K562 (cell line): ENCODE measurements at regions not wholly inside any gene's neighbourhood (a gene's known extent, or its start where the extent isn't known, plus 50 kb on each side); places are given as distances from the start of the nearest gene placed in this dataset.

ENCODE experiments used
- CHAMP1 ChIP-seq: fragments of 450-650 bp; IDR thresholded peaks from 2 replicates; pipeline ENCODE4 v1.6.1; 2016; ENCODE audit warnings: mild to moderate bottlenecking
- SNRNP70 ChIP-seq: fragments of 200-400 bp; formaldehyde crosslinking; optimal IDR thresholded peaks from 2 replicates; pipeline ENCODE3; 2017; ENCODE audit warnings: low read depth, low read length
- STAT5B ChIP-seq: fragments of 250-450 bp; sonication (Bioruptor Pico); IDR thresholded peaks from 2 replicates; pipeline ENCODE4 v1.8.0; 2021; ENCODE audit warnings: mild to moderate bottlenecking, inconsistent platforms
- TFAP4 ChIP-seq: sonication (generic); formaldehyde crosslinking; IDR thresholded peaks from 2 replicates; pipeline ENCODE4 v1.8.0; 2022; ENCODE audit warnings: missing genetic modification reagents, mild to moderate bottlenecking, moderate library complexity, borderline replicate concordance
- TOE1 ChIP-seq, 2 experiments: fragments of 450-650 bp in 1 of 2; sonication (generic) in 1 of 2; formaldehyde crosslinking in 1 of 2; IDR thresholded peaks; 2 replicates each; pipeline versions ENCODE4 v1.7.1 to v1.8.0; 2016 to 2022; ENCODE audit warnings: borderline replicate concordance in 2 of 2, mild to moderate bottlenecking in 2 of 2, antibody characterized with exemption in 1 of 2, inconsistent platforms in 1 of 2, low read depth in 1 of 2, missing genetic modification reagents in 1 of 2, moderate library complexity in 1 of 2
- YY1 ChIP-seq, 3 experiments: IDR thresholded peaks; 2 replicates each; pipeline ENCODE4 v1.6.1; 2011; ENCODE audit warnings: low read length in 2 of 3, mild to moderate bottlenecking in 2 of 3, moderate library complexity in 2 of 3, borderline replicate concordance in 1 of 3, control low read depth in 1 of 3, low read depth in 1 of 3; ENCODE audit not compliant: insufficient read depth in 3 of 3, insufficient replicate concordance in 2 of 3, control insufficient read depth in 1 of 3, insufficient read length in 1 of 3; ENCODE audit errors: extremely low read depth in 1 of 3
- ZNF253 ChIP-seq: fragments of 250-450 bp; sonication (Bioruptor Pico); conservative IDR thresholded peaks from 2 replicates; pipeline ENCODE4 v1.6.1; 2021; ENCODE audit warnings: mild to moderate bottlenecking
- ZNF324 ChIP-seq: fragments of 250-450 bp; sonication (Bioruptor Pico); IDR thresholded peaks from 2 replicates; pipeline ENCODE4 v1.4.0; 2020; ENCODE audit warnings: mild to moderate bottlenecking
- TF ChIP-seq, protein P1 (sequence below): sonication (generic); formaldehyde crosslinking; IDR thresholded peaks from 2 replicates; pipeline ENCODE4 v1.8.1; 2023; ENCODE audit warnings: mild to moderate bottlenecking, missing genetic modification reagents
- TF ChIP-seq, protein P2 (sequence below): fragments of 450-650 bp; IDR thresholded peaks from 2 replicates; pipeline ENCODE4 v1.6.1; 2017; ENCODE audit warnings: antibody characterized with exemption, mild to moderate bottlenecking
- TF ChIP-seq, protein P3 (sequence below): fragments of 450-650 bp; IDR thresholded peaks from 2 replicates; pipeline ENCODE4 v1.6.1; 2017; ENCODE audit warnings: antibody characterized with exemption

DNA sequence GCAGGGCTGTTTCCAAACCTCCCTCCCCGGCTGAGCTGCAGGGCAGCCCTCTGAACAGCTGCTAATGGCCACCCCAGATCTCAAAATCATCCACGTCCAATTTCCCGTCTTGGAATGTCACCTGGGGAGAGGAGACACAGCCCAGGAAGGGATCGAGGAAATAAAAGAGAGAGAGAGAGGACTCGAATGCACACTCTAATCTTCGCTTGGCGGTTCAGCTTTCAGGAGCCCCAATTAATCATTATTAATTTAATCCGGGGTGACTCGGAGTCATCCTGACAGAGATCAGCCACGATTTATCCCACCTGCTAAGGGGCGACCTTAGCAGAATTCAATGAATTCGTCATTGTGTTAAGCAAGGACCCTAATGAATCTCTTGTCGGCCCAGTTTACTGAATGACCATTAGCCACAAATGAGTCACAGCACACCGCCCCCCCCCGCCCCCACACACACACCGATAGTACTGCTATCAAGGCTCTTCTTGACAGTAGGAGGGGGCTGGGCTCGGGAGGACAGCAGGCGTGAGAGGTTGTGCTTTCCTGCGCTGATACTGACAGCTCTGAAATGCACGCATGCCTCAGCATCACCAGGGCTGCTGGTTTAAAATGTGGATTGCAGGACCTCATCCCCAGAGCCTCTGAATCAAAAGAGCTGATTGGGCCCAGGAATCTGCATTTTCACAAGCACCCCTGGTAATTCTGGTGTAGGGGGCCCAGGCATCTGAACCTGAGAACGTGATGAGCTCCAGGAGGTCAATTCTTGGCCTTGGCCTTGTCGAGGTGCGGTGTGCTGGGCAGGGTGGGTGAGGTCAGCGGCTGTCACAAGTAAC, 190.0 kb upstream of the CIBAR2 start (continued):
- TF ChIP-seq CHAMP1 (no peak), SNRNP70 (no peak), STAT5B (CRISPR knock-in tag) (no peak), TFAP4 (CRISPR knock-in tag) (peak; percentile 84), TOE1 (IDR thresholded peaks at IDR 0.05; ENCODE audit: borderline replicate concordance) (peak; percentile 36; the same call in 1 of the 2 replicates), TOE1 (CRISPR knock-in tag; IDR thresholded peaks at IDR 0.05; ENCODE audit: borderline replicate concordance, low read depth) (0 out of 2 replicates have a peak, but pooled peaks have one; percentile 32), YY1 (IDR thresholded peaks at IDR 0.05; ENCODE audit: borderline replicate concordance in 1 of 3, control insufficient read depth in 1 of 3, extremely low read depth in 1 of 3, insufficient read depth in 3 of 3, insufficient read length in 1 of 3, insufficient replicate concordance in 2 of 3, low read depth in 1 of 3, low read length in 2 of 3) (peak in 1 of 3 experiments; percentile 46), ZNF324 (no peak), ZNF253 (CRISPR knock-in tag) (no peak)
- TF ChIP-seq, protein P1, sequence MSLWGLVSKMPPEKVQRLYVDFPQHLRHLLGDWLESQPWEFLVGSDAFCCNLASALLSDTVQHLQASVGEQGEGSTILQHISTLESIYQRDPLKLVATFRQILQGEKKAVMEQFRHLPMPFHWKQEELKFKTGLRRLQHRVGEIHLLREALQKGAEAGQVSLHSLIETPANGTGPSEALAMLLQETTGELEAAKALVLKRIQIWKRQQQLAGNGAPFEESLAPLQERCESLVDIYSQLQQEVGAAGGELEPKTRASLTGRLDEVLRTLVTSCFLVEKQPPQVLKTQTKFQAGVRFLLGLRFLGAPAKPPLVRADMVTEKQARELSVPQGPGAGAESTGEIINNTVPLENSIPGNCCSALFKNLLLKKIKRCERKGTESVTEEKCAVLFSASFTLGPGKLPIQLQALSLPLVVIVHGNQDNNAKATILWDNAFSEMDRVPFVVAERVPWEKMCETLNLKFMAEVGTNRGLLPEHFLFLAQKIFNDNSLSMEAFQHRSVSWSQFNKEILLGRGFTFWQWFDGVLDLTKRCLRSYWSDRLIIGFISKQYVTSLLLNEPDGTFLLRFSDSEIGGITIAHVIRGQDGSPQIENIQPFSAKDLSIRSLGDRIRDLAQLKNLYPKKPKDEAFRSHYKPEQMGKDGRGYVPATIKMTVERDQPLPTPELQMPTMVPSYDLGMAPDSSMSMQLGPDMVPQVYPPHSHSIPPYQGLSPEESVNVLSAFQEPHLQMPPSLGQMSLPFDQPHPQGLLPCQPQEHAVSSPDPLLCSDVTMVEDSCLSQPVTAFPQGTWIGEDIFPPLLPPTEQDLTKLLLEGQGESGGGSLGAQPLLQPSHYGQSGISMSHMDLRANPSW (CRISPR knock-in tag): no peak
- TF ChIP-seq, protein P2, sequence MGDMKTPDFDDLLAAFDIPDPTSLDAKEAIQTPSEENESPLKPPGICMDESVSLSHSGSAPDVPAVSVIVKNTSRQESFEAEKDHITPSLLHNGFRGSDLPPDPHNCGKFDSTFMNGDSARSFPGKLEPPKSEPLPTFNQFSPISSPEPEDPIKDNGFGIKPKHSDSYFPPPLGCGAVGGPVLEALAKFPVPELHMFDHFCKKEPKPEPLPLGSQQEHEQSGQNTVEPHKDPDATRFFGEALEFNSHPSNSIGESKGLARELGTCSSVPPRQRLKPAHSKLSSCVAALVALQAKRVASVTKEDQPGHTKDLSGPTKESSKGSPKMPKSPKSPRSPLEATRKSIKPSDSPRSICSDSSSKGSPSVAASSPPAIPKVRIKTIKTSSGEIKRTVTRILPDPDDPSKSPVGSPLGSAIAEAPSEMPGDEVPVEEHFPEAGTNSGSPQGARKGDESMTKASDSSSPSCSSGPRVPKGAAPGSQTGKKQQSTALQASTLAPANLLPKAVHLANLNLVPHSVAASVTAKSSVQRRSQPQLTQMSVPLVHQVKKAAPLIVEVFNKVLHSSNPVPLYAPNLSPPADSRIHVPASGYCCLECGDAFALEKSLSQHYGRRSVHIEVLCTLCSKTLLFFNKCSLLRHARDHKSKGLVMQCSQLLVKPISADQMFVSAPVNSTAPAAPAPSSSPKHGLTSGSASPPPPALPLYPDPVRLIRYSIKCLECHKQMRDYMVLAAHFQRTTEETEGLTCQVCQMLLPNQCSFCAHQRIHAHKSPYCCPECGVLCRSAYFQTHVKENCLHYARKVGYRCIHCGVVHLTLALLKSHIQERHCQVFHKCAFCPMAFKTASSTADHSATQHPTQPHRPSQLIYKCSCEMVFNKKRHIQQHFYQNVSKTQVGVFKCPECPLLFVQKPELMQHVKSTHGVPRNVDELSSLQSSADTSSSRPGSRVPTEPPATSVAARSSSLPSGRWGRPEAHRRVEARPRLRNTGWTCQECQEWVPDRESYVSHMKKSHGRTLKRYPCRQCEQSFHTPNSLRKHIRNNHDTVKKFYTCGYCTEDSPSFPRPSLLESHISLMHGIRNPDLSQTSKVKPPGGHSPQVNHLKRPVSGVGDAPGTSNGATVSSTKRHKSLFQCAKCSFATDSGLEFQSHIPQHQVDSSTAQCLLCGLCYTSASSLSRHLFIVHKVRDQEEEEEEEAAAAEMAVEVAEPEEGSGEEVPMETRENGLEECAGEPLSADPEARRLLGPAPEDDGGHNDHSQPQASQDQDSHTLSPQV: no peak
- TF ChIP-seq, protein P3, sequence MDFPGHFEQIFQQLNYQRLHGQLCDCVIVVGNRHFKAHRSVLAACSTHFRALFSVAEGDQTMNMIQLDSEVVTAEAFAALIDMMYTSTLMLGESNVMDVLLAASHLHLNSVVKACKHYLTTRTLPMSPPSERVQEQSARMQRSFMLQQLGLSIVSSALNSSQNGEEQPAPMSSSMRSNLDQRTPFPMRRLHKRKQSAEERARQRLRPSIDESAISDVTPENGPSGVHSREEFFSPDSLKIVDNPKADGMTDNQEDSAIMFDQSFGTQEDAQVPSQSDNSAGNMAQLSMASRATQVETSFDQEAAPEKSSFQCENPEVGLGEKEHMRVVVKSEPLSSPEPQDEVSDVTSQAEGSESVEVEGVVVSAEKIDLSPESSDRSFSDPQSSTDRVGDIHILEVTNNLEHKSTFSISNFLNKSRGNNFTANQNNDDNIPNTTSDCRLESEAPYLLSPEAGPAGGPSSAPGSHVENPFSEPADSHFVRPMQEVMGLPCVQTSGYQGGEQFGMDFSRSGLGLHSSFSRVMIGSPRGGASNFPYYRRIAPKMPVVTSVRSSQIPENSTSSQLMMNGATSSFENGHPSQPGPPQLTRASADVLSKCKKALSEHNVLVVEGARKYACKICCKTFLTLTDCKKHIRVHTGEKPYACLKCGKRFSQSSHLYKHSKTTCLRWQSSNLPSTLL: no peak
